MM.1S (cell line): ENCODE measurements at regions not wholly inside any gene's neighbourhood (a gene's known extent, or its start where the extent isn't known, plus 50 kb on each side); places are given as distances from the start of the nearest gene placed in this dataset.

ENCODE experiments used
- CTCF ChIP-seq: fragments of 300-600 bp; sonication (generic); IDR thresholded peaks from 2 replicates; pipeline ENCODE4 v1.5.1; 2016; ENCODE audit warnings: antibody characterized with exemption, low read length, mixed read lengths
- EZH2 ChIP-seq: fragments of 300-600 bp; sonication (generic); optimal IDR thresholded peaks from 2 replicates; pipeline ENCODE3; 2017; ENCODE audit warnings: low read depth, mild to moderate bottlenecking, antibody characterized with exemption, low read length, mixed read lengths
- EZH2phosphoT487 ChIP-seq: fragments of 300-600 bp; sonication (generic); IDR thresholded peaks from 2 replicates; pipeline ENCODE4 v1.6.1; 2018; ENCODE audit warnings: antibody characterized with exemption, low read length

- TF ChIP-seq CTCF: no peak
- no peak for TF ChIP-seq EZH2
- no peak for TF ChIP-seq EZH2phosphoT487
Measured at GRCh38 chr3:143192193-143192592, 72.6 kb downstream of the CHST2 start.
